CD14-positive monocyte (primary cell): ENCODE measurements at regions not wholly inside any gene's neighbourhood (a gene's known extent, or its start where the extent isn't known, plus 50 kb on each side); places are given as distances from the start of the nearest gene placed in this dataset.

ENCODE experiments used
- DNase-seq, 3 donors: peaks; one replicate each; pipeline ENCODE4 v3.0.0-alpha.2; 2011 to 2022
- H2AFZ ChIP-seq: 2 replicates; pipeline ENCODE4 v1.6.0; 2012; ENCODE audit warnings: mild to moderate bottlenecking, low read depth, low read length, inconsistent platforms; ENCODE audit not compliant: insufficient read depth, poor library complexity, severe bottlenecking
- H3K27ac ChIP-seq, 2 donors: 1 replicate in 1 of 2; 2 replicates in 1 of 2; pipeline ENCODE4 v1.5.1; 2012 to 2013; ENCODE audit warnings: low read length in 2 of 2, control low read depth in 1 of 2, inconsistent platforms in 1 of 2, low read depth in 1 of 2, mild to moderate bottlenecking in 1 of 2
- H3K27me3 ChIP-seq, 2 donors: one replicate each; pipeline versions ENCODE4 v1.6.0 to v1.6.1; 2011 to 2013; ENCODE audit warnings: low read length in 2 of 2; ENCODE audit not compliant: control insufficient read depth in 2 of 2, insufficient read depth in 2 of 2
- H3K36me3 ChIP-seq, 2 donors: replicated peaks in 1 of 2; 1 replicate in 1 of 2; 2 replicates in 1 of 2; pipeline versions ENCODE4 v1.5.1 to v1.6.1; 2012 to 2013; ENCODE audit warnings: low read length in 2 of 2, control low read depth in 1 of 2, inconsistent platforms in 1 of 2, mild to moderate bottlenecking in 1 of 2; ENCODE audit not compliant: insufficient read depth in 2 of 2, control insufficient read depth in 1 of 2
- H3K4me1 ChIP-seq, 2 donors: 1 replicate in 1 of 2; 2 replicates in 1 of 2; pipeline versions ENCODE4 v1.5.1 to v1.6.1; 2012 to 2013; ENCODE audit warnings: low read length in 2 of 2, control low read depth in 1 of 2, inconsistent platforms in 1 of 2, mild to moderate bottlenecking in 1 of 2, moderate library complexity in 1 of 2; ENCODE audit not compliant: insufficient read depth in 2 of 2, control insufficient read depth in 1 of 2
- H3K4me2 ChIP-seq: replicated peaks from 2 replicates; pipeline ENCODE3; 2012; ENCODE audit warnings: low read length, moderate library complexity, mild to moderate bottlenecking; ENCODE audit not compliant: poor library complexity, severe bottlenecking; ENCODE audit errors: extremely low read depth
- H3K4me3 ChIP-seq, 3 experiments: fragments of 200-600 bp in 1 of 3; sonication (generic) in 1 of 3; replicated peaks in 1 of 3; 1 replicate in 2 of 3; 2 replicates in 1 of 3; pipeline ENCODE4 v1.5.1; 2011 to 2013; ENCODE audit warnings: low read length in 3 of 3, mild to moderate bottlenecking in 3 of 3, control low read depth in 2 of 3, low read depth in 2 of 3, inconsistent platforms in 1 of 3, moderate library complexity in 1 of 3
- H3K79me2 ChIP-seq: 2 replicates; pipeline ENCODE4 v1.6.0; 2012; ENCODE audit warnings: mild to moderate bottlenecking, control low read depth, inconsistent platforms, low read length, moderate library complexity; ENCODE audit not compliant: insufficient read depth
- H3K9ac ChIP-seq: 2 replicates; pipeline ENCODE4 v1.6.0; 2017; ENCODE audit warnings: low read length, mild to moderate bottlenecking; ENCODE audit not compliant: insufficient read depth, poor library complexity, severe bottlenecking
- H3K9me3 ChIP-seq, 2 donors: replicated peaks in 1 of 2; 1 replicate in 1 of 2; 2 replicates in 1 of 2; pipeline versions ENCODE4 v1.5.1 to v1.6.1; 2012 to 2013; ENCODE audit warnings: low read length in 2 of 2, control low read depth in 1 of 2; ENCODE audit not compliant: control insufficient read depth in 1 of 2, insufficient read depth in 1 of 2
- H4K20me1 ChIP-seq: 2 replicates; pipeline ENCODE4 v1.6.0; 2012; ENCODE audit warnings: mild to moderate bottlenecking, low read length, control low read depth, moderate library complexity; ENCODE audit not compliant: insufficient read depth
- H3K27ac Mint-ChIP-seq, 7 donors: one replicate each; pipeline ENCODE4 v1.8.0; 2020; ENCODE audit warnings: mild to moderate bottlenecking in 7 of 7, mixed read lengths in 7 of 7, moderate library complexity in 6 of 7, inconsistent platforms in 2 of 7
- H3K27me3 Mint-ChIP-seq, 3 donors: one replicate each; pipeline ENCODE4 v1.8.0; 2021 to 2022; ENCODE audit warnings: low read depth in 3 of 3, mild to moderate bottlenecking in 3 of 3, mixed read lengths in 3 of 3, moderate library complexity in 3 of 3, inconsistent platforms in 1 of 3
- H3K36me3 Mint-ChIP-seq, 2 donors: one replicate each; pipeline ENCODE4 v1.8.0; 2020; ENCODE audit warnings: mixed read lengths in 2 of 2, inconsistent platforms in 1 of 2, mild to moderate bottlenecking in 1 of 2
- H3K4me1 Mint-ChIP-seq: one replicate; pipeline ENCODE4 v1.8.0; 2020; ENCODE audit warnings: mild to moderate bottlenecking, mixed read lengths
- H3K4me3 Mint-ChIP-seq, 2 donors: one replicate each; pipeline ENCODE4 v1.8.0; 2020; ENCODE audit warnings: mild to moderate bottlenecking in 2 of 2, mixed read lengths in 2 of 2, moderate library complexity in 1 of 2
- H3K9me3 Mint-ChIP-seq, 7 donors: one replicate each; pipeline ENCODE4 v1.8.0; 2020 to 2022; ENCODE audit warnings: mixed read lengths in 7 of 7, mild to moderate bottlenecking in 6 of 7, moderate library complexity in 6 of 7, inconsistent platforms in 2 of 7
- WGBS: methylation state at CpG from one replicate; pipeline ENCODE4 v1.1.5; 2013; ENCODE audit warnings: missing lambda C conversion rate; ENCODE audit not compliant: insufficient coverage; 5-methylcytosine and 5-hydroxymethylcytosine counted together
- intact Hi-C, 2 donors: fragments of 100-400 bp; cut with micrococcal nuclease; formaldehyde crosslinking; loops; one replicate each; pipeline versions ENCODE4 v1.15.0 to v1.15.1; 2023
- TF ChIP-seq, protein P1 (sequence below): fragments of 200-600 bp; IDR thresholded peaks from one replicate; pipeline ENCODE4 v1.8.0; 2022; ENCODE audit warnings: antibody characterized with exemption, mild to moderate bottlenecking

DNA sequence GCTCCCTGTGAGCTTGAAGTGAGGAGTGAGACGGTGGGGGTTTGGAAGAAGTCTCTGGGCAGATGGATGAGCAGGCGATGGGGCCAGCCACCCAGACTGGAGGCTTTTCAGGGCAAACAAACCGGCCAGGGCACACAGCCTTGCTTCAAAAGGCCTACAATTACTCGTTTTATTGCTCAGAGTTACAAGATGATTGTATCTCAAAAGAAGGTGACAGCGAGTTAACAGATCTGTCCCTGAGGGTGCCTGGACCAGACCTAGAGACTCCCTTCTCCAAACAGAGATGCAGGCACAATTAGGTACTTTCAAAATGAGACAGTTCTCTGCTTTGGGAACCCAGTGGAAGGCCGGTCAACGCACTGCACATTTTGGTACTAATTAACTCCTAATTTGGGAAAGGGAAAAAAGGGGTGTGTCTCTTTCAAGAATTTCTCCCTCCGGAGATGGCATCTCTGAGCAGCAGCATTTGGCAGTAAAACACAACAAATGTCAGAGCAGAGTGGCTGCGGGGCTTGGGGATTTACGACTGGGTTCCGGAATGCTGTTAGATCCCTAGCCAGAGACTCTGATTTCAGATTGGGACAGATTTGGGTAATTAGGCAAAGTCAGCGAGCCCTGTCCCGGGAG lies 226.7 kb downstream of the TTC32 start:
- H3K36me3 ChIP-seq: no peaks in the 10 kb centered on the region
- no peak overlapping the region for H3K27ac ChIP-seq
- H3K79me2 ChIP-seq: no peaks in the 10 kb centered on the region
- no peak overlapping the region for H3K4me2 ChIP-seq
- Mint-ChIP-seq H3K27ac (no peak overlapping the region), H3K9me3 (peaks cover 0 to 3% (median 0%) of the 10 kb centered on the region in 7 donors), H3K36me3 (no peaks in the 10 kb centered on the region), H3K27me3 (peaks cover 0 to 4% (median 2%) of the 10 kb centered on the region in 3 donors), H3K4me3 (no peak overlapping the region), H3K4me1 (no peaks in the 10 kb centered on the region)
- no peak overlapping the region for H3K9ac ChIP-seq
- H2AFZ ChIP-seq: no peak overlapping the region
- 29% methylated on average over 11 of the region's 13 CpGs for WGBS
- no peaks in the 10 kb centered on the region for H3K27me3 ChIP-seq
- DNase-seq: no peak
- intact Hi-C loops: no loop called here
- no peak overlapping the region for H3K4me3 ChIP-seq
- H4K20me1 ChIP-seq: no peaks in the 10 kb centered on the region
- no peaks in the 10 kb centered on the region for H3K4me1 ChIP-seq
- TF ChIP-seq, protein P1, sequence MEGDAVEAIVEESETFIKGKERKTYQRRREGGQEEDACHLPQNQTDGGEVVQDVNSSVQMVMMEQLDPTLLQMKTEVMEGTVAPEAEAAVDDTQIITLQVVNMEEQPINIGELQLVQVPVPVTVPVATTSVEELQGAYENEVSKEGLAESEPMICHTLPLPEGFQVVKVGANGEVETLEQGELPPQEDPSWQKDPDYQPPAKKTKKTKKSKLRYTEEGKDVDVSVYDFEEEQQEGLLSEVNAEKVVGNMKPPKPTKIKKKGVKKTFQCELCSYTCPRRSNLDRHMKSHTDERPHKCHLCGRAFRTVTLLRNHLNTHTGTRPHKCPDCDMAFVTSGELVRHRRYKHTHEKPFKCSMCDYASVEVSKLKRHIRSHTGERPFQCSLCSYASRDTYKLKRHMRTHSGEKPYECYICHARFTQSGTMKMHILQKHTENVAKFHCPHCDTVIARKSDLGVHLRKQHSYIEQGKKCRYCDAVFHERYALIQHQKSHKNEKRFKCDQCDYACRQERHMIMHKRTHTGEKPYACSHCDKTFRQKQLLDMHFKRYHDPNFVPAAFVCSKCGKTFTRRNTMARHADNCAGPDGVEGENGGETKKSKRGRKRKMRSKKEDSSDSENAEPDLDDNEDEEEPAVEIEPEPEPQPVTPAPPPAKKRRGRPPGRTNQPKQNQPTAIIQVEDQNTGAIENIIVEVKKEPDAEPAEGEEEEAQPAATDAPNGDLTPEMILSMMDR: no peak
- H3K9me3 ChIP-seq: no peaks in the 10 kb centered on the region

DNA sequence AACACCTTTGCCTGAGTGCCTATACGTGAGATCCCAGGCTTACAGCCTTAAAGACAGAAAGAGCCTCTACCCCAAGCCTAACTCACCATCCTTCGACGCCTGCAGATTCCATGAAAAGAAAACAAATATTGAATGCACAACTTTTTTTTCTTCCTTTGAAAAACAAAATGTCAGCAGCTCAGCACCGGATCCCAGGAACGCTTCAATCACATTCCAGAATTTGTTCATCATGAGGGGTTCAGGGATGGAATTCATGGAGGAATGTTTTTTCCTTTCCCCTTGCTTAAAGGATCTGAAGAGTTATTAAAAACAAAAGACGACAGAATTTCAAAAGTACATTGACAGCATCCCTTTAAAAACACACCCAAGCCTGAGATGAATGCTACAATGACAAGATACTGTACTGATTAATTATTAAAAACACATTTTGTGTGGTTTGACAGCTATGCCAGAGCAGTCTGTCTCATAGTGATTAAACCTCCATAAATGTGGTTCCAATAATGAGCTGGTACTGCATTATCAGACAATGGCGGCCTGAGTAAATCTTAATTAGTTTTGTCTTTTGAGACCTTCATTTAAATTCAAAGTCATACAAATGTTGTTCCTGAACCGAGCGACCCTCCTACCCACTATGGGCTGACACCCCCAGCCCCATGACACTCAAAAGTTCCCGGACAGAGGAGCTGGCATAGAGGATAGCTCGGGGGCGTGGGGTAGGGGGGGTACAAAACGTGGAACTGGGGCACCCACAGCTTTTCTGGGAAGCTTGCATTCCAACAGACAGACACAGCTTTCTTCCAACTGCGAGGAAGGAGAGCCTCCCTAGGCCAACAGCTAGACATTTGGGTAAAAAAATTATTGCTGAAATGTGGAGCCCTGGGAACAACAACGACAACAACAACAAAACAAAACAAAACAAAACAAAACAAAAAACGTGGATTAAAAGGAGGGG lies 227.5 kb downstream of the TTC32 start:
- Mint-ChIP-seq H3K36me3 (no peaks in the 10 kb centered on the region), H3K4me1 (no peaks in the 10 kb centered on the region), H3K27me3 (peaks cover 0 to 4% (median 2%) of the 10 kb centered on the region in 3 donors), H3K4me3 (no peak overlapping the region), H3K27ac (no peak overlapping the region), H3K9me3 (peaks cover 0 to 3% (median 0%) of the 10 kb centered on the region in 7 donors)
- Histone ChIP-seq H3K4me3 (no peak overlapping the region), H3K9me3 (no peaks in the 10 kb centered on the region), H3K27me3 (no peaks in the 10 kb centered on the region), H3K9ac (no peak overlapping the region), H3K79me2 (no peaks in the 10 kb centered on the region), H3K27ac (no peak overlapping the region), H4K20me1 (no peaks in the 10 kb centered on the region), H3K36me3 (no peaks in the 10 kb centered on the region), H2AFZ (no peak overlapping the region), H3K4me1 (no peaks in the 10 kb centered on the region), H3K4me2 (no peak overlapping the region)
- DNase-seq: no peak
- intact Hi-C loops: no loop called here
- TF ChIP-seq, protein P1: no peak
- WGBS: 58% methylated on average over 3 of the region's 16 CpGs
